ENCODE measurements at regions not wholly inside any gene's neighbourhood (a gene's known extent, or its start where the extent isn't known, plus 50 kb on each side); places are given as distances from the start of the nearest gene placed in this dataset.

GRCh38 chr11:98710986-98711385, 309.8 kb upstream of the CNTN5 start (continued):
- TF ChIP-seq IRF3 (IDR thresholded peaks at IDR 0.05) (no peak), RFX5 (IDR thresholded peaks at IDR 0.05; ENCODE audit: low read depth, low read length) (no peak), ZBTB4 (CRISPR knock-in tag; IDR thresholded peaks at IDR 0.05) (no peak), RCOR1 (conservative IDR thresholded peaks at IDR 0.05; ENCODE audit: low read depth, low read length) (no peak)

- in situ Hi-C loops (cut with MboI) (no loop called here), intact Hi-C loops (cut with micrococcal nuclease; ENCODE audit: unreplicated experiment) (no loop called here)
- WGBS (ENCODE audit: insufficient coverage, insufficient replicate concordance, low lambda C conversion rate, missing lambda C conversion rate): 18% methylated on average over 3 of the region's 3 CpGs
- ATAC-seq: no peak
- Histone ChIP-seq H2AFZ (ENCODE audit: control insufficient read depth, low read depth, low read length) (no peak overlapping the region), H3K4me3 (no peak overlapping the region), H3K9ac (ENCODE audit: control insufficient read depth, insufficient read depth, low read length) (no peak overlapping the region), H3K36me3 (ENCODE audit: control insufficient read depth in 2 of 2, insufficient read depth in 2 of 2, low read length in 1 of 2) (no peaks in the 10 kb centered on the region), H3K79me2 (ENCODE audit: control insufficient read depth, insufficient read depth, low read length) (no peaks in the 10 kb centered on the region), H3K9me3 (replicated peaks; ENCODE audit: control insufficient read depth, insufficient read depth, low read length) (no peaks in the 10 kb centered on the region), H3K4me2 (ENCODE audit: control insufficient read depth, insufficient read depth) (no peak overlapping the region), H3K27ac (ENCODE audit: control insufficient read depth, insufficient read depth) (no peak overlapping the region), H4K20me1 (ENCODE audit: control insufficient read depth, insufficient read depth) (no peaks in the 10 kb centered on the region), H3K4me1 (ENCODE audit: control insufficient read depth, insufficient read depth, low read length) (no peaks in the 10 kb centered on the region), H3K27me3 (replicated peaks in 1 of 2; ENCODE audit: control insufficient read depth in 2 of 2, insufficient read depth in 2 of 2, low read length in 1 of 2) (no peaks in the 10 kb centered on the region)
- no peak for FAIRE-seq
- BruUV-seq (replicated peaks): no TSS peak
- no peak for DNase-seq (ENCODE audit: low read depth, low spot score)
- POLR2A ChIA-PET: no interaction called here
- SMC1A ChIA-PET (ENCODE audit: uncharacterized antibody, unreplicated experiment): no interaction called here
- RAD21 ChIA-PET (ENCODE audit: unreplicated experiment): no interaction called here
- CTCF ChIA-PET: no interaction called here
- TF ChIP-seq SIX5 (IDR thresholded peaks at IDR 0.05; ENCODE audit: low read depth, low read length, severe bottlenecking): no peak
- TF ChIP-seq SREBF1 (IDR thresholded peaks at IDR 0.05; ENCODE audit: low read length): no peak
- no peak for TF ChIP-seq MYC (IDR thresholded peaks at IDR 0.05; ENCODE audit: insufficient read depth, insufficient read length, insufficient replicate concordance, low read length, severe bottlenecking)
- no peak for TF ChIP-seq RBBP5 (conservative IDR thresholded peaks at IDR 0.05)
- no peak for TF ChIP-seq SMAD5 (IDR thresholded peaks at IDR 0.05; ENCODE audit: low read depth)
- no peak for TF ChIP-seq RFX5 (IDR thresholded peaks at IDR 0.05; ENCODE audit: low read depth, low read length)
- no peak for TF ChIP-seq ESRRA (IDR thresholded peaks at IDR 0.05; ENCODE audit: low read length)
- TF ChIP-seq SMC3 (IDR thresholded peaks at IDR 0.05; ENCODE audit: borderline replicate concordance, low read length): no peak
- TF ChIP-seq IKZF1 (conservative IDR thresholded peaks at IDR 0.05): no peak
- no peak for TF ChIP-seq POLR2A (IDR thresholded peaks at IDR 0.05; ENCODE audit: low read depth, low read length)
- TF ChIP-seq HDGF (IDR thresholded peaks at IDR 0.05): no peak
- no peak for TF ChIP-seq BRCA1 (IDR thresholded peaks at IDR 0.05; ENCODE audit: low read depth, low read length)
- no peak for TF ChIP-seq ZBTB4 (CRISPR knock-in tag; IDR thresholded peaks at IDR 0.05)
- no peak for TF ChIP-seq GATAD2B (conservative IDR thresholded peaks at IDR 0.05; ENCODE audit: low read depth)
Measured at GRCh38 chr11:98720951-98721350, 299.8 kb upstream of the CNTN5 start.

Measured in GM12878 (cell line).